Activated CD4-positive, alpha-beta T cell treated with anti-CD3 and anti-CD28 coated beads for 24 hours (primary cell): ENCODE measurements at regions not wholly inside any gene's neighbourhood (a gene's known extent, or its start where the extent isn't known, plus 50 kb on each side); places are given as distances from the start of the nearest gene placed in this dataset.

Experiments used
- DNase-seq, 2 donors: peaks; one replicate each; pipeline ENCODE4 v3.0.0-alpha.2; 2020; ENCODE audit warnings: low read depth in 2 of 2

DNA sequence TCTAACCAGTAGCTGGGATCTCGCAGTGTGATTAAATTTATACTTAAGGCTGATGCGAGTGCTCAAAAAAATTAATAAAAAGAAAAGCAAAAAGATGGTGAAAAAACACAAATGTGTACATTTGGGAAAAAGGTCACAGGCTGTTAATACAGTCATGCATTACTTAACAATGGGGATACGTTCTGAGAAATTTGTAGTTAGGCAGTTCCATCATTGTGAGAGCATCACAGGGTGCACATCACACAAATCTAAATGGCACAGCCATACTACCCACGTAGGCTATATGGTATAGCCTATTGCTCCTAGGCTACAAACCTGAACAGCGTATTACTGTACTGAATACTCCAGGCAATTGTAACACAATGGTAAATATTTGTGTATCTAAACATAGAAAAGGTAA, 142.4 kb upstream of the MYOCD start:
- DNase-seq = no peak

DNA sequence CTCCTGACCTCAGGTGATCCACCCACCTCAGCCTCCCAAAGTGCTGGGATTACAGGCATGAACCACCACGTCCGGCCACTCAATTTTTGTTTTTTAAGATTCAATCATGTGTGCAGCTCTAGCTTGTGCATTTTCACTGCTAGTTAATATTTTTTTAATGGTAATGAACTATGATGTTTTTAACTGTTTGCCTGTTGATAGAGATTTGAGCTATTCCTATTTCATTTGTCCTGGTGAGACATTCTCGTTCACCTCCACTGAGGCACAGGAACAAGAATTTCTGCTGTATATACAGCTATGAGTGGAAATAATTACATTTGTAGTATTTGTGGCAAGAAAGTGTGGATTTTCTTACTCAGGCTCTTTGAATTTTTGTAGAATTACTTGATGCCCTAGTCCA, 137.7 kb upstream of the MYOCD start:
- no peak for DNase-seq

DNA sequence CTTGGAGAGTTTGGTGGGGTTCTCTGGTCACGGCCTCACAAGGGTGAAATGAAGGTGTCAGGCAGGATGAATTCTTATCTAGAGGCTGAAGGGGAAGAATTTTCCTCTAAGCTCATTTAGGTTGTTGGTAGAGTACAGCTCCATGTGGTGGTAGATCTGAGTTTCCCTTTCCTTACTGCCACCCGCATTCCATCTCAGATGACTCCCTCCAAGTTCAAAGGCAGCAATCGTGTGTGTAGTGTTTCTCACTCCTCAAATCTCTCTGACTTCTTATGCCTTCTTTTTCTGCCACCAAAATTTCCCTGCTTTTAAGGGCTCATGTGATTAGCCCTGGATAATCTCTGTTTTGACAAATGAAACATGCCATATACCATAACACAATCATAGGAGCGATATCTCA, 135.5 kb upstream of the MYOCD start:
- DNase-seq = no peak

DNA sequence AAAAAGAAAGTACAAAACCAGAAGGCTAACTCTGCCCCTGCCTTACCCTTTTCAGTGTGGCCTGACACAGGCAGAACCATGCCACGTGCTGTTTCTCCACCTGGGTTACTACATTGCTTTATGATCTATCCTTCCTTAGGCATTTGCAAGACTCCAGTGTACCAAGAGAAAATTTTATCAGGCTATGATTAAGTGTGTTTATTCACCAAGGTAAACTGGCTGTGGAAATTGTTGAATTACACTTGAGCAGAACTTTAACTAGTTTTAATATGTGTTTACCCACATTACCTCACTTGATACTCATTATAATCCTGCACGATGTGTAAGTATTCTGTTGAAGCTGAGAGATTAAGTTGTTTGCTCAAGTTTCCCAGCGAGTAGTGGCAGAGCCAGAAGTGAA, 129.7 kb upstream of the MYOCD start:
- DNase-seq = no peak

DNA sequence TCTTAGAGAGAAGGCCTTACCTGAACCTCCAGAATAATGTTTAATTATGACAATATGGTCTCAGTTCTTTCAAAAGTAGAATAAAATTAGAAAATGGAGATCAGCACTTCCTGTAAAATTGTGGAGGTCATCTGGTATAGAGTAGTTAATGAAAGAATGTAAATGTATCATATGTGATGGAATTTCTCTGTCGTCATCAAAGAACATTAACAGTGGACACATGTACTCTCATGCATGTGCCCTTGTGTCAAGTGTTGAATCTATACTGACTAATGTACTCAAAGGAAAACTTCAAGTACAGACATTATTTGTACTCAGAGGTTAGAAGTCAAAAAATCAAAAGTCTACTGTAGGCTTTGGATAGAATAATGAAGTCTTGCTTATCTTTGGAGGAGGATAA, 129.2 kb upstream of the MYOCD start:
- no peak for DNase-seq

DNA sequence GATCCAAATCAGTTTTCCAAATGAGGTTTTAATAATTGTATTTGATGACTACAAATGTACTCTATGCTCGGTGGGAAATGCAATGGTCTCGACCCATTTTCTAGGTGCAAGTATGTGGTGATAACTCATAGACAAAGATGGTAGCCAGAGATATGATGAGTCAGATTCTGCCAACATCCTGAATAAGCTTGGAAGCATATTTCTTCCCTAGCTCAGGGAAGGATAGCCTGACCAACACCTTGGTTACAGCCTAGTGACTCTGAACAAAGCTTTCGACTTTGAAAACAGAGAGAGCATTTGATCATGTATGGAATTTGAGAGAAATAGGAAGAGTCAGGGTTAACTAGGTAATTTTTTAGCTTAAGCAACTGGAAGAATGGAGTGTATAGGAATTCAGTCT, 128.3 kb upstream of the MYOCD start:
- DNase-seq = no peak

DNA sequence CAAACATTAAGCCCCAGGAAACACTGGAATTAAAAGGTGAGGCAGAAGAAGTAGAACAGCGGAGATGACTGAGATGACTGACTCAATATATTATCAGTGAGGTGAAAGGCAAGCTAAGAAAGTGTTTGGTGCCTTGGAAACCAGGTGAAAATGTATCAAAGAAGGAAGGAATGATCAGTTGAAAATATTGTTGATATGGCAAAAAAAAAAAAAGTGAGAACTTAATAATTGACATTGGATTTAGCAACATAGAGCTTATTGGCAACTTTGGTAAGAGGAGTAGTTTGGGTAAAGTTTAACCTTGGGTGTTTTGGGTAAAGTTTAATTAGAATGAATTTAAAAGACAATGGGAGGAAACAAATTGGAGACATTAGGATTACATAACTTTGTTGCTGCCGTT, 127.7 kb upstream of the MYOCD start:
- DNase-seq = no peak

DNA sequence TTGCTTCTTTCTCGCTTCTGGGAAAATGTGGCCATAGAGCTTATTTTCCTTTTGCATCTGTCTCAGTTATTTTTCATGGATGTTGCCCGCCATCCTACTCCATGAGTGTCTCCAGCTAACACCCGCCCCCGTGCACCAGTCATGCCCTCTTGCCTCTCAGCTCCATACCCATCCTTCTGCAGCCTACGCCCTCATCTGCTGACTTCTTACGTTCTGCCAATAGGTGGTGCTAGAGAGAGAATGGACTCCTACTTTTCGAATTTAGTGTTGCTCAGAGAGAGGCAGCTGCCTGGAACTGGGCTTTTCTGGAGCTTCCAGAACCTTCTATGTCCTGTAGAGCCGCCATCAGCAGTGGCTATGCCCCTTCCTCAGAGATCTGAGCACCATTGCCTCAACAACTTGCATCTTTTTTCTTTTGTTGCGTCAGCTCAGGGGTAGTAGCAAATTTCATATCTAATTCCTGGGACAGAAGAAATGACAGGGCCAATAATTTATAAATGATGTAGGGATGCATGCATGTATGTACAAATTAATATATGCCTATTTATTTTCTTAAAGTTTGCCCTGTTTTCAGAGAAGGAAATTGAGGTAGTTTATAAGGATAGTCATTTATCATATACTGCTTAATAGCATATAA, 119.7 kb upstream of the MYOCD start:
- DNase-seq = no peak

DNA sequence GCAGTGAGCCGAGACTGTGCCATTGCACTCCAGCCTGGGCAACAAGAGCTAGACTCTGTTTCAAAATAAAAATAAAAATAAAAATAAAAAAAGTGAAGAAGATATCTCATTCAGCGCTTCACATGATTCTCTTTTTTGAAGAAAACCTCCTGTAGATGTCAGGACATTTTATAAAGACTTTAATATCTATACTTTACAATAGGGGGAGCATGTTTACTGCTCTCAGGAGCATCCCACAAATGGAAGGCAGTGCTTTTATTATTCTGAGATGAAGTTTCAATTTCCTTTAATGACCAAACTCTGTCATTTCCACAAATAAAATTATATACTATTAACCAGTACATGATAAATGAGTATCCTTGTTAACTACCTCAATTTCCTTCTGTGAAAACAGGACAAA, 118.7 kb upstream of the MYOCD start:
- DNase-seq = no peak

DNA sequence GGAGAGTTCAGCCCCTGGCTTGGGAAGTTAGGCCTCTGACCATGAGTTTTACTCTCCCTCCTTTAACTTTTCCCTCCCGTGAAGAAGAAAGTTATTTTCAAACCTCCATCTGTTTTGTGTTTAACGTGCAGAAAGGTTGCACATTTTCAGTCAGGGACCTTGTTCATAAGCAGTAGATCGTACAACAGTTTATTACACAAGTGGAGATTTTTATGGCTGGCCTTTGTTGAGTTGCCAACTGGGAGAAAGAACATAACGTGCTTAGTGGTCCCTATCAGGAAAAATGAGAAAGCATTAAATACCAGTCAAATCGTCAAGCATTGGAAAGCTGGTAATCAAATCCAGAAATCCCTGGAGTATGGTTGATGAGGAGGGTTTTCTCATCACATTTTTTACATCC, 117.9 kb upstream of the MYOCD start:
- no peak for DNase-seq

DNA sequence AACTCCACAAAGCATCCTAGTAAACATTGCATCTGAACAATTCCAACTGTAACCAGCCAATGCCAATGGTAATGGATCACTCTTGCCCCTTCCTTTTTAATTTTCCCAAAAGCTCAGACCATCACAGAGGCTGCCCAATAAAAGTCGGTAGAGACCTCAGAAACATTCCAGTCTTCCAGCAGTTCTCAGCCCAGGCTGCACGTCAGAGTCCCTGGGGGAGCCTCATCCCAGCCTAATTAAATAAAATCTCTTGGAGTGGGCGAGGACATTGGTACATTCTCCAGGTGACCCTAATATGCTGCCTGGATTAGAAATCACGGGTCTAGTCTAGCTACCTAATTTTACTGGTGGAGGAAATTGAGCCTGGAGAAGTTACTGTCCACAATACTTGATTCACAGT, 117.1 kb upstream of the MYOCD start:
- DNase-seq = no peak

DNA sequence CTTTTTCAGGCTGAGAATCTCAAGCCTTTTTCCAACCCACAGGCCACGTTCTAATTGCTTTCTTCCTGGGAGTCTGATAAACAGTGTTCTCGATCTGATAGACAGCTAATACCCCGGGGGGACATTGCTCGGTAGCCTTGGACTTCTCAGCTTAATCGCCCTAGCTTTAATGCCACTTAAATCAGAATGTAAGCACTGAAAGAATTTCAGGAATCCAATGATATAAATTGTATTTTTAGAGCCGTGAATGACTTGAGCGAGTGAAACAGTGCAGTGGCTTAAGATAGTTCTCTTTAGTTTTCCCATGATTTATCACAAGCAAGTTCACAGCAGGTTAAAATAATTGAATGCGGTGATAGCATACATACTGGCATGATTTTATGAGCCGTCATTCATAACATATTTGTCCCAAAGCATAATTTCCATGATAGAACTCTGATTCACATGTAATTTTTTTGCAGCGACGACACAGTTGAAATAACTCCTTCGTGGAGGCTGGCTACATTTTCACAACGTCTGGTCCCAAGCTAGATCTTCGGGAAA, 116.1 kb upstream of the MYOCD start:
- DNase-seq = no peak

DNA sequence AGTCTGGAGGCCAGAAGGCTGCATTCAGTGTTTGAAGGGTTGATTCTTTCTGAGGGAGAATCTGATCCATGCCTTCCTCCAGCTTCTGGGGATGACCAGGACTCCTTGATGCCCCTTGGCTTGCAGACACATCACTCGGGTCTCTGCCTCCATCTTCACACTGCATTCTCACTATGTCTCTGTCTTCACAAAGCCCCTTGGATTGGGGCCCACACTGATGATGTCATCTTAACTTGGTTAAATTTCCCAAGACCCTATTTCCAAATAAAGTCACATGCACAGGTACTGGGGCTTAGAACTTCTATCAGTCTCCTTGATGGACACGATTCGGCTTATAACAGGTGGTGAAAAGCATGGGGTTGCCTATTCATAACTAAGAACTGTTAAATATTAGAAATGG, 112.1 kb upstream of the MYOCD start:
- DNase-seq = no peak

DNA sequence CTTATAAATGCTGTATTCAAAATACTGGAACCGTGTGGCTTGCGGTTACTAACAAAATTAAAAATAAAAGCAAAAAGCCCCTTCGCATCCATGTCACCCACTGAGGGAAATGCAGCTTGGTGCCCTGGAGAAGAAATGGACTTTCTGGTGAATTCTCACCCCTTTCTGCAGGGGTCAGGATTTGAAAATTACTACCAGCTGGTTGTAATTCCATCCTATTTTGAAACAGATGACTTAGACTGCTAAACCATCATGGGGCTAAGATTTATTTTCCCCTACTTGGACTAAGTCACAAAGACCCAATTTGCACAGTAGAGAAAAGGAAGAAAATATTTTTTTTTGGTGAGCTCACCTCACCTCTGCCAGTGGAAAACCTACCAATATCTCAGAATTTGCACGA, 111.4 kb upstream of the MYOCD start:
- no peak for DNase-seq

DNA sequence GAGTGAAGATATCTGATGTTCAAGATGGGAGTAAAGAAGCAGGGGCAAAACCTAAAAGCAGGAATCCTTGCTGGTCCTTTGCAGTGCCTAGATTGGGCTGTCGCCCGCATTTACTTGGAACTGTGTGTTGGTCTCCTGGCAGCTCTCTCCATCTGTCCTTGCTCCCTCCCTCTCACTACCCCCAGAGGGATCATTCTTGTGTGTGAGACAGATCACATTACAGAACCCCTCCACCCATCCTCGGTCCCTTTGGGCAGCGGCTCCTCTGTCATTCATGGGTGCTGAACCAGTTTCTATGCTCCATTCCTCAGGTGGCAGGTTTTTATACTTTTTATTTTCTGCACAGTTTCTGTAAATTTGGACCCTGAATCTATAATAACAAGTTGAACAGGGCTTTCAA, 99.4 kb upstream of the MYOCD start:
- no peak for DNase-seq

DNA sequence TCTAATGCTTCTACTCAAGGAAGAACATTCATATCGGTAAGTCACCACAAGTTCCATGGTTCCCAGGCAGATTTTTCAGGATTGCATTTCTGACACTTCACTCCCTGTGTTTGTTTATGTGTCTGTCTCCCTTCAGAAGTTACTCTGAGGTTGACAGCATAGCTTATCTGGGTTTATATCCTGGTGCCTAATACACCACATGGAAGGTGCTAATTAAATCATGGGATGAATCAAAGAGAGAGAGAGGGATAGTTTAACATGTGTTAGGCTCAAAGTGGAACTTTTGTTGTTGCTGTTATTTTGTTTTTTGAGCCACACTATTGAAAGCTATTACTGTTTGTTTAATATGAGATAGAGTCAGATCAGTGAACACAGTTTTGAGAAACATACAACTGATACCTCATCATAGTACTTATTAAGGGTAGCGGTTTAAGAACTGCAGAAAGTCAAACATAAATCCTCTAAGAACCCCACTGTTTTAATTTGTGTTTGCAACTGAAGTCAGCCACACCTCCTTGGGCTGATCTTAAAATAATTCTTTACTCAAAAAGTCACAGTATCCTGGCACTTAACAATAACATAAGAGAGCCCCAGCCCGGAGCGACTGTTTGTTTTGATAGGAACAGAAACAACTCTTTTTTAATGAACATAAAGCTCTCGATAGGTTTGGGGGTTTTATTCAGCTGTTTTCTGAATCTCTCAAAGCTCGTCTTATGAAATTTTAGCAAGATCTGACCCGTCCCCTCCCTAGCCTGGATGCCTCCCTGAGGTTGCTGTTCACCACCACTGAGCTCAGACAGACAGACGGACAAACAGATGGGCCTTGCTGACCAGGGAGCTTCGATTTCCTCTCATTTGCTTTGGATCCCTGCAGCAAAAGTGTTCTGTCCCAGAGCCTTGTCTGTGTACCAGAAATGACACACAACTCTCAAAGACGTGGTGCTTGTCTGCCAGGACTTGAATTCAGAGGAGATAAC, 98.3 kb upstream of the MYOCD start:
- no peak for DNase-seq

DNA sequence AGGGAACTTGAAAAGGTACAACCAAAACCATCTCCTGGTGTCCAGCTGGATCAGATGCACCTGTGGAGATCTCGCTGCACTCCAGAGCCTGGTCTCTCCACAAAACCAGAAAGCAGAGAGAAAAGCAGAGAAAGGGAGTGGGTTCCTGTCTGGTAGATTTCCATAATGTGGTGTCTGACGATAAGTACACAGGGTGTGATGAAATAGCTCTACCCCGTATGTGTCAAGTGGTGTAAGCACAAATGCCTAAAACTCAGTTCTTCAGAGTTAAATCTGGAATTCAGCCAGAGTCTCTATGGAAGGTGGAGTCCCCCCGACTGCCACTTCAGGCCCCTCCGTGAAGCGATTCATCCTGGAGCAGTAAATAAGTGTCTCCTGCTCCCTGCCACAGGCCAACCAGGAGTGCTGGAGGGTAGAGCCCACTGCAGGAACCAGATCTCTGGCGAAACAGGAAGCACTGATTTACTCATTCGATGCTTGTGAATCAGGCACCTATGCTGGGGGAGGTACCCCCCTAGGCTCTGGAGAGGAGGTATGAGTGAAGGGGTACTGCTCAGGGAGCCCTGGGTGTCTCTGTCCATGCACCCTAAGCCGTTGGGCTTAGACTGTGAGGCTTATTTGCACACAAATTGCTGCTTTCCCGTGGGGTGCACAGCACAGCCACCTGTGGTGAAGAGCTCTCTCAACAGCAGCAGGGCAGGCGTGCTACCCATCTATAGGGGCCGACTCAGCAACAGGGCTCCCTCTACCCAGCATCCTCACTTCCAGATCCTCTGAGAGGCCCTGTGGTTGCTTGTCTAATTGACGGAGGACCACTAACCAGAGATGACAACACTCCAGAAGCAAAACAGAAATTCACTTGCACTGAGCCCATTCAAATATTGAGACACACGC, 97.1 kb upstream of the MYOCD start:
- no peak for DNase-seq

DNA sequence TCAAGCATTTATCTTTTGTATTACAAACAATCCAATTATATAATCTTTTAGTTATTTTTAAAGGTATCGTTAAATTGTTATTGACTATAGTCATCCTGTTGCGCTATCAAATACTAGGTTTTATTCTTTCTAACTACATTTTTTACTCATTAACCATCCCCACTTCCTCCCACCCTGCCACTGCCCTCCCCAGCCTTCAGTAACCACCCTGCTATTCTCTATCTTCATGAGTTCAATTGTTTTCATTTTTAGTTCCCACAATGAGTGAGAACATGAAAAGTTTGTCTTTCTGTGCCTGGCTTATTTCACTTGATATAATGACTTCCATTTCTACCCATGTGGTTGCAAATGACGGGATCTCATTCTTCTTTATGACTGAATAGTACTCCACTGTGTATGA, 94.1 kb upstream of the MYOCD start:
- no peak for DNase-seq

DNA sequence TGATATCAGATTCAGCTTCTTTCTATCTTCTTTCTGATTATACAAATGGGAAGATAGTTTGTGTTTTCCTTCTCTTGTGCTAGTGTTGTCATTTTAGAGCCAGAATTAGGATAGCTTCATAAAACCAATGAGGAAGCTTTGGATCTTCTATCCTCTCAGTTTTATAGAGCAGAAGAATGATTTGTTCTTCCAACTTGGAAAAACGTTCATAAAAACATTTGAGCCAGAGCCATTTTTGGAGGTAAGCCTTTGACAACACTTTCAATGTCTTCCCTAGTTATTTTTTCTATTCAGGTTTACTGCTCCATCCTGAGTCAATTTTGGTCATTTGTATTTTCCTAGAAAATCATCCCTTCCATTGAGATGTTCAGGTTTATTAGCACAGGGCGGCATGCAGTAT, 91.2 kb upstream of the MYOCD start:
- no peak for DNase-seq

DNA sequence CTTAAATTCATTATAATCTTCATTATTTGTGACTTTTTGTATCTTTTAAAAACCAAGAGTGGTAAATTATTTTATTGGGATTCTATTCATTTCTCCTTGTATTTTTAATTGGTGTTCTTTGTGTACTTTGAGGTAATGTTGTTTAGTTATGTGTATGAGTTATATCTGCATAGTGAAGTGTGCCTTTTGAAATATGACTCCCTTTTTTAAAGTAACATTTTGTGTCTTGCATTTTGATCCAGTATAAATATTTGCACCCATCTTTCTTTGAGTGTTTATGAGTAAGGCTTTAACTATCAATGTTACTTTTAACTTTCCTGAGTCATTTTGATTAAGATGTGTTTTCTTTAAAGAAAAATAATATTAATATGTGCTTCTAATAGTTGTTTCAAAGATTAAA, 90.0 kb upstream of the MYOCD start:
- no peak for DNase-seq

DNA sequence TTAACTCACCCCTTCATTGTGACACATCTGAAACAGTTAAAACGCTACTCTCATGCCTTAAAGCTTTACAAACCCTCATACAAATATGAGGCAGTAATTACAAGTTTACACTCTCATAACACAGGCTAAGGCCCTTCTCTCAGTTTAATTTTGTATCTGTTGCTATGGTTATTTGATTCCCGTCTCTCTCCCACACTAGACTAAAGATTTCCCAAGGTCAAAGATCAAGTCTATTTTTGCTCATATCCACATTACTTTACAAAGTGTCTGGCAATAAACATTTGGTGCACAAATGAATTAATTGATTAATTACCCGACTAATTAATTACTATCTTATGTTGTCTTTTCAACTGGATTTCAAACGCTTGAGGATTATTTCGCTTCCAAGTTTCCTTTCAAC, 86.4 kb upstream of the MYOCD start:
- no peak for DNase-seq

DNA sequence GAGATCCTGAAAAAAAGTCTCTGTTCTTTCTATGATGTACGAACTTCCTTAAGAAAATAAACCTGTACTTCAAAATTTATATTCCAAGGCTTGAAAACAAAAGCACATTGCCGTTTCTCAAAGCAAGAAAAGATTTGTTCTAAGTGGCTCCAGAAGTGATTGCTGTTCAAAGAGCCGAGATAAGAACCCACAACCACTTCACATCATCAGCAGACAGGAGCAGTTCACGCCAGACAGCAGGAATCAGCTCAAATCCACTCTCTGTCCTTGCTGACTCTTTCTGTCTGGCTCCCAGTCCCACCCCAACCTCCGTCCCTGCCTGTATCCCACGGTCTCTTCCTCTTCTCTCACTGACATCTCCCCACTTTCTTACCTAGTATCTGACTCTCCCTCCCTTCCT, 85.0 kb upstream of the MYOCD start:
- no peak for DNase-seq
